NB4 (cell line): ENCODE measurements at regions not wholly inside any gene's neighbourhood (a gene's known extent, or its start where the extent isn't known, plus 50 kb on each side); places are given as distances from the start of the nearest gene placed in this dataset.

Source experiments
- DNase-seq: peaks from one replicate; pipeline ENCODE4 v3.0.0; 2010; ENCODE audit warnings: low read depth
- H3K4me3 ChIP-seq: one replicate; pipeline ENCODE4 v1.5.1; 2011; ENCODE audit warnings: mild to moderate bottlenecking, low read depth, low read length, moderate library complexity
- MYC ChIP-seq: IDR thresholded peaks from 2 replicates; pipeline ENCODE4 v1.6.1; 2011; ENCODE audit warnings: low read depth, low read length
- POLR2A ChIP-seq: IDR thresholded peaks from 2 replicates; pipeline ENCODE4 v1.6.1; 2011; ENCODE audit warnings: mild to moderate bottlenecking; ENCODE audit not compliant: insufficient read length; ENCODE audit errors: extremely low read depth
- TF ChIP-seq, protein P1 (sequence below): IDR thresholded peaks from 2 replicates; pipeline ENCODE4 v1.6.1; 2011; ENCODE audit warnings: low read depth, low read length
- TF ChIP-seq, protein P2 (sequence below): IDR thresholded peaks from one replicate; pipeline ENCODE4 v1.5.1; 2012; ENCODE audit warnings: low read depth, low read length

DNA sequence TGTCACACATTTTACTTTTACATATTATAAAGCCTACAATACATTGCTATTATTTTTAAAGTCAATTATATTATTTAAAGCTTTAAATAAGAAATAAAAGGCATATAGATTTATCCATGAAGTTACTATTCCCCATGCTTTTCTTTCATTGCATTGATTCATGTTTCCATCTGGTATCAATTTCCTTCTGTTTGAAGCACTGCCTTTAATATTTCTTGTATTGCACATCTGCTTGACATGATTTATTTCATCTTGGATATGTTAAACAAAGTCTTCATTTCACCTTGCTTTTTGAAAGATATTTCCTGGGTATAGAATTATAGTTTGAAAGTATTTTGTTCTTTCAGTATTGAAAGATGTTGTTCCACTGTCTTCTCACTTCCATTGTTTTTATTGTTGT, 174.3 kb upstream of the MBNL1 start:
- no peak for TF ChIP-seq MYC
- TF ChIP-seq, protein P1, sequence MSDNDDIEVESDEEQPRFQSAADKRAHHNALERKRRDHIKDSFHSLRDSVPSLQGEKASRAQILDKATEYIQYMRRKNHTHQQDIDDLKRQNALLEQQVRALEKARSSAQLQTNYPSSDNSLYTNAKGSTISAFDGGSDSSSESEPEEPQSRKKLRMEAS: no peak
- no peak for TF ChIP-seq POLR2A
- TF ChIP-seq, protein P2, sequence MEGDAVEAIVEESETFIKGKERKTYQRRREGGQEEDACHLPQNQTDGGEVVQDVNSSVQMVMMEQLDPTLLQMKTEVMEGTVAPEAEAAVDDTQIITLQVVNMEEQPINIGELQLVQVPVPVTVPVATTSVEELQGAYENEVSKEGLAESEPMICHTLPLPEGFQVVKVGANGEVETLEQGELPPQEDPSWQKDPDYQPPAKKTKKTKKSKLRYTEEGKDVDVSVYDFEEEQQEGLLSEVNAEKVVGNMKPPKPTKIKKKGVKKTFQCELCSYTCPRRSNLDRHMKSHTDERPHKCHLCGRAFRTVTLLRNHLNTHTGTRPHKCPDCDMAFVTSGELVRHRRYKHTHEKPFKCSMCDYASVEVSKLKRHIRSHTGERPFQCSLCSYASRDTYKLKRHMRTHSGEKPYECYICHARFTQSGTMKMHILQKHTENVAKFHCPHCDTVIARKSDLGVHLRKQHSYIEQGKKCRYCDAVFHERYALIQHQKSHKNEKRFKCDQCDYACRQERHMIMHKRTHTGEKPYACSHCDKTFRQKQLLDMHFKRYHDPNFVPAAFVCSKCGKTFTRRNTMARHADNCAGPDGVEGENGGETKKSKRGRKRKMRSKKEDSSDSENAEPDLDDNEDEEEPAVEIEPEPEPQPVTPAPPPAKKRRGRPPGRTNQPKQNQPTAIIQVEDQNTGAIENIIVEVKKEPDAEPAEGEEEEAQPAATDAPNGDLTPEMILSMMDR: no peak
- no peak overlapping the region for H3K4me3 ChIP-seq
- DNase-seq: no peak

DNA sequence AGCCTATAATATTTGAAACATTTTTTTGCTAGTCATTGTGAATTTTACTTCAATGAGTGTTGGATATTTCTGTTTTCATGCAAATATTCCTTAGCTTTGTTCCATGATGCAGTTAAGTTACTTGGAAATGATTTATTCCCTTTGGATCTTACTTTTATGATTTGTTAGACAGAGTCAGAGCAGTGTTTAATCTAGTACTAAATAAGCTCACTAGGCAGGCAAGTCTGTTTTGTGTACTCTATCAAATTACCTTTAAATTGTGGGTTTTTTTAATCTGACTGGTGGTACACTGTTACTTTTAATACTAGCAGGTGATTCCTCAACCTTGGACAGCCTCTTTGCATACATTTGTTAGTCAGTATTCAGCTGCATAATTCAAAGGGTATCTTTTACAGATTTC, 173.3 kb upstream of the MBNL1 start:
- no peak overlapping the region for H3K4me3 ChIP-seq
- no peak for DNase-seq
- TF ChIP-seq, protein P2: no peak
- TF ChIP-seq POLR2A (no peak), MYC (no peak)
- TF ChIP-seq, protein P1: no peak

DNA sequence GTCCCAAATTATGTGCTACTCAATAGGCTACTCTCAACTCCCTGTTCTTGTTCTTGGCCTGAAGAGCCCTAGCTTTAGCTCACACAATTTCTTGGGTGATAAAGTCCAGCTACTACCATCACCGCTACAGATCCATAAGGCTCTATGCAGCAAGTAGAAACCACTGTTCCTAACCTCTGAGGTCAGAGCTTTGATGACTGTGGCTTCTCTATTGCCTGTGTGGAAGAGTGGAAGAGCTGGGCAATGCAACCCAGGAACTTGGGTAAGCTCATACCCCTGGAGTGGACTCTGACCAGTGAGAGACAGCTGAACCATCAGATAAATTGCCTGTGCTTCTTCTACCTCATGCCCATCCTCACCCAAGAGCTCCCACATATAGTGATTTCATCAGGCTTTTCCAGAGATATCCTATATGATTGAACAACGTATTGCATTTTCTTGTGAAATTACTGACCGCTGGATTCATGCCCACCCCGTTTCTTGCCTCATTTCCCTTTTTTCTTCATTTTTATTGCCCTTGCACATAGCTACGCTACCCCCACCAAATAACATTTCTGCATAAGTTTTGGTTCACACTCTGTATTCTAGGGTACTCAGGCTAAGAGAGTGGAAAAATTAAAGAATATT, 172.3 kb upstream of the MBNL1 start:
- DNase-seq: peak; percentile 66
- TF ChIP-seq POLR2A (no peak), MYC (no peak)
- TF ChIP-seq, protein P1: no peak
- TF ChIP-seq, protein P2: no peak
- H3K4me3 ChIP-seq: no peak overlapping the region

DNA sequence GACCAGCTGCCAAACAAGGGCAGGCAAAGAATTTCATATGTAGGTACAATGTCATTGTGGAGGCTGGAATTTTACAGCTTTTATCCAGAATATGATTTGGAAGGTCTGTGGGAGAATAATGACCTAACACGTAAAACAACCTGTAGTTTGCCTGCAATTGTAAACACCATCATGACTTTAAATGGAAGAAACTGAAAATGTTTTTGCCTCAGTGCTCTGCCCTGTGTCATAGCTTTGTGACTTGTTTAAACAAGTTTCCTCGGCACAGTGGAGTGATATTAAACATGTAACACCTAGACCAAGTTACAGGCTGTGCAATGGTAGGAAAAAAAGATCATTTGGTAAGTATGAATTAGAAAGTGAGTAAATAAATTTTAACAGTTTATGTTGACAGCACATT, 171.6 kb upstream of the MBNL1 start:
- no peak for DNase-seq
- H3K4me3 ChIP-seq: no peak overlapping the region
- TF ChIP-seq MYC (no peak), POLR2A (no peak)
- TF ChIP-seq, protein P2: no peak
- TF ChIP-seq, protein P1: no peak

DNA sequence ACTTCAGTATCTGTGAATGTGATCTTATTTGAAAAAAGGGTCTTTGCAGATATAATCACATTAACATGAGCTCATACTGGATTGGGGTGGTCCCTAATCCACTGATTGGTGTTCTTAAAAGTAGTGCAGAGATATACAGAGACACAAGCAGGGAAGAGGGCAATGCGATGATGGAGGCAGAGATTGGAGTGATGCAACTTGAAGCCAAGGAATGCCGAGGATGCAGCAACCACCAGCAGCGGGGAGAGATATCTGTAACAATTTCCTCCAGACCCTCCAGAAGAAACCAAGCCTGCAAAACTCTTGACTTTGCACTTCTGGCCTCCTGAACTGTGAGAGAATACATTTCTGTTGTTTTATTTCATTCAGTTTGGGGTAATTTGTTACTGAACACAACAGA, 171.0 kb upstream of the MBNL1 start:
- no peak overlapping the region for H3K4me3 ChIP-seq
- TF ChIP-seq, protein P2: no peak
- TF ChIP-seq POLR2A (no peak), MYC (no peak)
- TF ChIP-seq, protein P1: no peak
- no peak for DNase-seq
